ENCODE measurements at regions not wholly inside any gene's neighbourhood (a gene's known extent, or its start where the extent isn't known, plus 50 kb on each side); places are given as distances from the start of the nearest gene placed in this dataset. TPM values are rescaled to one million over a fixed set of nuclear protein-coding genes. Genes with fewer than 3 reads are reported as not detected.

GRCh38 chr5:174664180-174664850 is 60.1 kb upstream of the MSX2 start:
- no peak for DNase-seq (ENCODE audit: extremely low spot score in 2 of 2)
- Histone ChIP-seq H3K27ac (no peak overlapping the region), H3K9me3 (no peaks in the 10 kb centered on the region), H3K36me3 (no peaks in the 10 kb centered on the region), H3K4me3 (no peak overlapping the region), H3K4me1 (no peaks in the 10 kb centered on the region), H3K27me3 (no peaks in the 10 kb centered on the region)
- intact Hi-C loops (cut with DNase I) = no loop called here
- no peak for TF ChIP-seq POLR2A (IDR thresholded peaks at IDR 0.05)
- no peak for TF ChIP-seq POLR2AphosphoS5 (IDR thresholded peaks at IDR 0.05; ENCODE audit: insufficient read depth in 1 of 2, low read depth in 1 of 2)
- TF ChIP-seq CTCF (IDR thresholded peaks at IDR 0.05) = no peak

GRCh38 chr5:174665347-174665746 is 59.0 kb upstream of the MSX2 start:
- no peaks in the 10 kb centered on the region for H3K9me3 ChIP-seq
- no peak overlapping the region for H3K27ac ChIP-seq
- H3K36me3 ChIP-seq = no peaks in the 10 kb centered on the region
- no peak overlapping the region for H3K4me3 ChIP-seq
- intact Hi-C loops (cut with DNase I) = no loop called here
- no peak for DNase-seq (ENCODE audit: extremely low spot score in 2 of 2)
- H3K27me3 ChIP-seq = no peaks in the 10 kb centered on the region
- TF ChIP-seq POLR2AphosphoS5 (IDR thresholded peaks at IDR 0.05; ENCODE audit: insufficient read depth in 1 of 2, low read depth in 1 of 2) = no peak
- no peak for TF ChIP-seq CTCF (IDR thresholded peaks at IDR 0.05)
- TF ChIP-seq POLR2A (IDR thresholded peaks at IDR 0.05) = no peak
- no peaks in the 10 kb centered on the region for H3K4me1 ChIP-seq

- H3K27me3 ChIP-seq = no peaks in the 10 kb centered on the region
- DNase-seq (ENCODE audit: extremely low spot score in 2 of 2) = no peak
- no peaks in the 10 kb centered on the region for H3K9me3 ChIP-seq
- no peak for TF ChIP-seq POLR2A (IDR thresholded peaks at IDR 0.05)
- H3K36me3 ChIP-seq = no peaks in the 10 kb centered on the region
- intact Hi-C loops (cut with DNase I) = no loop called here
- H3K4me1 ChIP-seq = no peaks in the 10 kb centered on the region
- no peak overlapping the region for H3K4me3 ChIP-seq
- H3K27ac ChIP-seq = no peak overlapping the region
These were observed 56.9 kb upstream of the MSX2 start for GRCh38 chr5:174667526-174667925.

GRCh38 chr5:174668349-174668748 is 56.0 kb upstream of the MSX2 start:
- intact Hi-C loops (cut with DNase I) = no loop called here
- no peaks in the 10 kb centered on the region for H3K27me3 ChIP-seq
- no peak for DNase-seq (ENCODE audit: extremely low spot score in 2 of 2)
- no peak overlapping the region for H3K27ac ChIP-seq
- TF ChIP-seq CTCF (IDR thresholded peaks at IDR 0.05) (no peak), POLR2AphosphoS5 (IDR thresholded peaks at IDR 0.05; ENCODE audit: insufficient read depth in 1 of 2, low read depth in 1 of 2) (no peak), POLR2A (IDR thresholded peaks at IDR 0.05) (no peak)
- H3K9me3 ChIP-seq = no peaks in the 10 kb centered on the region
- no peaks in the 10 kb centered on the region for H3K4me1 ChIP-seq
- H3K36me3 ChIP-seq = no peaks in the 10 kb centered on the region
- no peak overlapping the region for H3K4me3 ChIP-seq

Small RNA genes lying in the stretch of these regions (small RNA-seq; reads per million reads assigned to genes)
- gene HIGD1AP3 (not detected), gene SUMO2P6 (not detected)
